IMR-90 (cell line): ENCODE measurements at regions not wholly inside any gene's neighbourhood (a gene's known extent, or its start where the extent isn't known, plus 50 kb on each side); places are given as distances from the start of the nearest gene placed in this dataset.

ENCODE experiments used
- ATAC-seq: fragments of 200-7000 bp; cut with Tn5 transposase; 2 replicates; pipeline ENCODE4 v1.9.1; 2020; ENCODE audit warnings: low read depth, mild to moderate bottlenecking, moderate library complexity
- BruUV-seq: library from RNA; stranded (reverse); fragments of 400-500 nt; replicated peaks from 2 replicates; lab custom pipeline; 2021; lab: Mats Ljungman, UMichigan
- CTCF ChIA-PET: fragments of 300-600 bp; formaldehyde crosslinking; extraction: SDS; loops from one replicate; lab custom pipeline; 2021; ENCODE audit warnings: antibody characterized with exemption; lab: Yijun Ruan, JAX
- POLR2A ChIA-PET: fragments of 300-600 bp; sonication (Branson Sonifier 250); formaldehyde crosslinking; loops from one replicate; lab custom pipeline; 2022; ENCODE audit warnings: antibody characterized with exemption; ENCODE audit not compliant: unreplicated experiment; lab: Charles Lee
- DNase-seq: peaks from one replicate; pipeline ENCODE4 v3.0.0; 2013
- H2AFZ ChIP-seq: replicated peaks from 2 replicates; pipeline ENCODE3; 2013; ENCODE audit warnings: low read length, mild to moderate bottlenecking; ENCODE audit not compliant: poor library complexity
- H2AK5ac ChIP-seq: 2 replicates; pipeline ENCODE4 v1.6.1; 2013; ENCODE audit warnings: low read depth, low read length, inconsistent platforms
- H2AK9ac ChIP-seq: replicated peaks from 2 replicates; pipeline ENCODE3; 2013; ENCODE audit warnings: mild to moderate bottlenecking, low read depth, low read length, moderate library complexity; ENCODE audit not compliant: poor library complexity
- H2BK120ac ChIP-seq: 2 replicates; pipeline ENCODE4 v1.6.1; 2013; ENCODE audit warnings: low read depth, low read length, inconsistent platforms
- H2BK15ac ChIP-seq: 3 replicates; pipeline ENCODE4 v1.6.1; 2013; ENCODE audit warnings: low read depth, low read length, inconsistent platforms
- H2BK20ac ChIP-seq: 2 replicates; pipeline ENCODE4 v1.6.1; 2013; ENCODE audit warnings: low read depth, mild to moderate bottlenecking, inconsistent platforms, low read length, moderate library complexity
- H2BK5ac ChIP-seq: 2 replicates; pipeline ENCODE4 v1.6.1; 2013; ENCODE audit warnings: mild to moderate bottlenecking, low read depth, low read length, inconsistent platforms; ENCODE audit not compliant: poor library complexity, severe bottlenecking
- H3K14ac ChIP-seq: replicated peaks from 2 replicates; pipeline ENCODE4 v1.6.1; 2013; ENCODE audit warnings: low read depth, low read length, inconsistent platforms
- H3K18ac ChIP-seq: 2 replicates; pipeline ENCODE4 v1.6.1; 2013; ENCODE audit warnings: low read depth, low read length, control low read depth
- H3K23ac ChIP-seq: 2 replicates; pipeline ENCODE4 v1.6.1; 2013; ENCODE audit warnings: low read depth, low read length, inconsistent platforms
- H3K27ac ChIP-seq: 2 replicates; pipeline ENCODE4 v1.5.1; 2013; ENCODE audit warnings: mild to moderate bottlenecking, control low read depth, low read length; ENCODE audit not compliant: insufficient read depth
- H3K27me3 ChIP-seq: 2 replicates; pipeline ENCODE4 v1.6.1; 2013; ENCODE audit warnings: low read length; ENCODE audit not compliant: control insufficient read depth, insufficient read depth
- H3K36me3 ChIP-seq: 2 replicates; pipeline ENCODE4 v1.6.1; 2013; ENCODE audit warnings: low read length, mixed read lengths; ENCODE audit not compliant: control insufficient read depth, insufficient read depth
- H3K4ac ChIP-seq: 2 replicates; pipeline ENCODE4 v1.6.1; 2013; ENCODE audit warnings: low read depth, low read length, inconsistent platforms
- H3K4me1 ChIP-seq: 2 replicates; pipeline ENCODE4 v1.6.1; 2013; ENCODE audit warnings: low read length, mixed read lengths; ENCODE audit not compliant: control insufficient read depth, insufficient read depth
- H3K4me2 ChIP-seq: 2 replicates; pipeline ENCODE4 v1.6.1; 2013; ENCODE audit warnings: low read depth, mild to moderate bottlenecking, control low read depth, low read length, moderate library complexity
- H3K4me3 ChIP-seq: 2 replicates; pipeline ENCODE4 v1.5.1; 2013; ENCODE audit warnings: low read depth, mild to moderate bottlenecking, control low read depth, low read length, moderate library complexity; ENCODE audit not compliant: insufficient read depth
- H3K56ac ChIP-seq: 2 replicates; pipeline ENCODE4 v1.6.1; 2013; ENCODE audit warnings: low read length, inconsistent platforms; ENCODE audit not compliant: insufficient read depth; ENCODE audit errors: extremely low read depth
- H3K79me1 ChIP-seq, 2 experiments: 2 replicates each; pipeline ENCODE4 v1.6.1; 2013; ENCODE audit warnings: low read length in 2 of 2, inconsistent platforms in 1 of 2, low read depth in 1 of 2
- H3K9ac ChIP-seq: 2 replicates; pipeline ENCODE4 v1.6.1; 2013; ENCODE audit warnings: low read depth, low read length, control low read depth
- H3K9me1 ChIP-seq: 2 replicates; pipeline ENCODE4 v1.6.1; 2013; ENCODE audit warnings: low read length, inconsistent platforms; ENCODE audit not compliant: insufficient read depth
- H3K9me3 ChIP-seq: 2 replicates; pipeline ENCODE4 v1.6.1; 2013; ENCODE audit warnings: low read length; ENCODE audit not compliant: control insufficient read depth, insufficient read depth
- H4K20me1 ChIP-seq: 2 replicates; pipeline ENCODE4 v1.6.1; 2013; ENCODE audit warnings: low read length, inconsistent platforms; ENCODE audit not compliant: insufficient read depth
- H4K5ac ChIP-seq: 2 replicates; pipeline ENCODE4 v1.6.1; 2013; ENCODE audit warnings: mild to moderate bottlenecking, low read depth, low read length, control low read depth
- H4K8ac ChIP-seq, 2 experiments: 2 replicates each; pipeline ENCODE4 v1.6.1; 2013; ENCODE audit warnings: low read depth in 2 of 2, low read length in 2 of 2, control low read depth in 1 of 2, inconsistent platforms in 1 of 2
- H4K91ac ChIP-seq: 2 replicates; pipeline ENCODE4 v1.6.1; 2013; ENCODE audit warnings: low read depth, low read length, inconsistent platforms; ENCODE audit not compliant: insufficient read depth
- BHLHE40 ChIP-seq: fragments of 150-350 bp; IDR thresholded peaks from 2 replicates; pipeline ENCODE4 v1.6.1; 2016; ENCODE audit warnings: mild to moderate bottlenecking, low read depth, low read length
- CEBPB ChIP-seq: IDR thresholded peaks from 2 replicates; pipeline ENCODE4 v1.6.1; 2012; ENCODE audit warnings: low read depth, low read length, improper control_type of control experiment
- CHD1 ChIP-seq: IDR thresholded peaks from 2 replicates; pipeline ENCODE4 v1.6.1; 2012; ENCODE audit warnings: low read depth, low read length, improper control_type of control experiment
- CTCF ChIP-seq: conservative IDR thresholded peaks from 2 replicates; pipeline ENCODE4 v1.5.1; 2012; ENCODE audit warnings: mild to moderate bottlenecking, low read depth, low read length, improper control_type of control experiment
- FOS ChIP-seq: fragments of 150-350 bp; IDR thresholded peaks from 2 replicates; pipeline ENCODE4 v1.6.1; 2016; ENCODE audit warnings: low read depth, low read length
- MAFK ChIP-seq: IDR thresholded peaks from 2 replicates; pipeline ENCODE4 v1.6.1; 2012; ENCODE audit warnings: low read depth, low read length, improper control_type of control experiment
- MAZ ChIP-seq: IDR thresholded peaks from 2 replicates; pipeline ENCODE4 v1.6.1; 2012; ENCODE audit warnings: low read depth, mild to moderate bottlenecking, low read length, improper control_type of control experiment, moderate library complexity, borderline replicate concordance
- MXI1 ChIP-seq: IDR thresholded peaks from 2 replicates; pipeline ENCODE4 v1.6.1; 2012; ENCODE audit warnings: low read depth, mild to moderate bottlenecking, low read length, moderate library complexity, borderline replicate concordance
- NFE2L2 ChIP-seq: fragments of 150-350 bp; IDR thresholded peaks from 2 replicates; pipeline ENCODE4 v1.6.1; 2016; ENCODE audit warnings: low read depth, mild to moderate bottlenecking, low read length
- POLR2A ChIP-seq: IDR thresholded peaks from 2 replicates; pipeline ENCODE4 v1.6.1; 2012; ENCODE audit warnings: mild to moderate bottlenecking, low read depth, low read length
- RAD21 ChIP-seq: IDR thresholded peaks from 2 replicates; pipeline ENCODE4 v1.6.1; 2012; ENCODE audit warnings: low read length, improper control_type of control experiment
- RCOR1 ChIP-seq: IDR thresholded peaks from 2 replicates; pipeline ENCODE4 v1.6.1; 2012; ENCODE audit warnings: mild to moderate bottlenecking, low read length, improper control_type of control experiment; ENCODE audit not compliant: insufficient replicate concordance
- RFX5 ChIP-seq: IDR thresholded peaks from 2 replicates; pipeline ENCODE4 v1.8.0; 2012; ENCODE audit warnings: low read depth, mild to moderate bottlenecking, low read length, moderate library complexity
- SMC3 ChIP-seq: fragments of 150-350 bp; IDR thresholded peaks from 2 replicates; pipeline ENCODE4 v1.6.1; 2016; ENCODE audit warnings: low read depth, mild to moderate bottlenecking, antibody characterized with exemption, low read length, moderate library complexity
- USF2 ChIP-seq: fragments of 150-350 bp; IDR thresholded peaks from 2 replicates; pipeline ENCODE4 v1.6.1; 2017; ENCODE audit warnings: mild to moderate bottlenecking, antibody characterized with exemption, low read length, low read depth
- dilution Hi-C: fragments of 300-500 bp; cut with HindIII; formaldehyde crosslinking; loops from one replicate; pipeline ENCODE4 v1.14.3; 2018; ENCODE audit warnings: low sequenced_read_pairs; ENCODE audit not compliant: unreplicated experiment
- in situ Hi-C: fragments of 300-500 bp; cut with MboI; formaldehyde crosslinking; loops from 3 replicates; pipeline ENCODE4 v1.14.3; 2019; ENCODE audit warnings: low sequenced_read_pairs, inconsistent platforms, mixed read lengths
- intact Hi-C: fragments of 100-400 bp; cut with micrococcal nuclease; formaldehyde crosslinking; loops from 2 replicates; pipeline ENCODE4 v1.10.0; 2022

- no peaks in the 10 kb centered on the region for H3K4me1 ChIP-seq
- no peak overlapping the region for H4K91ac ChIP-seq
- no peak overlapping the region for H3K4ac ChIP-seq
- H4K20me1 ChIP-seq: no peaks in the 10 kb centered on the region
- H3K4me3 ChIP-seq: no peak overlapping the region
- H2BK5ac ChIP-seq: no peak overlapping the region
- no peak overlapping the region for H3K4me2 ChIP-seq
- no peak overlapping the region for H3K56ac ChIP-seq
- intact Hi-C loops (no loop called here), in situ Hi-C loops (loop anchor here (25.0 kb wide), 1 partner anchor 1044 kb away; no protein-coding TSS in a partner anchor), dilution Hi-C loops (no loop called here)
- H2AFZ ChIP-seq: no peak overlapping the region
- H3K79me1 ChIP-seq: no peaks in the 10 kb centered on the region
- DNase-seq (no peak), ATAC-seq (no peak)
- H3K9ac ChIP-seq: no peak overlapping the region
- no peak overlapping the region for H2BK15ac ChIP-seq
- no peak overlapping the region for H2BK20ac ChIP-seq
- H3K18ac ChIP-seq: no peak overlapping the region
- ChIA-PET POLR2A (no interaction called here), CTCF (no interaction called here)
- H3K9me1 ChIP-seq: no peaks in the 10 kb centered on the region
- H3K36me3 ChIP-seq: no peaks in the 10 kb centered on the region
- H4K5ac ChIP-seq: no peak overlapping the region
- no peak overlapping the region for H3K27ac ChIP-seq
- no peaks in the 10 kb centered on the region for H3K9me3 ChIP-seq
- H3K23ac ChIP-seq: no peak overlapping the region
- H2AK9ac ChIP-seq: no peak overlapping the region
- H4K8ac ChIP-seq: no peak overlapping the region
- BruUV-seq: no TSS peak
- no peaks in the 10 kb centered on the region for H3K27me3 ChIP-seq
- TF ChIP-seq MAZ (no peak), CEBPB (no peak), USF2 (no peak), FOS (no peak), CTCF (no peak), MXI1 (no peak), SMC3 (no peak), MAFK (no peak), POLR2A (no peak), BHLHE40 (no peak), NFE2L2 (no peak), CHD1 (no peak), RAD21 (no peak), RFX5 (no peak), RCOR1 (no peak)
- no peak overlapping the region for H3K14ac ChIP-seq
- no peak overlapping the region for H2AK5ac ChIP-seq
- H2BK120ac ChIP-seq: no peak overlapping the region
Measured at GRCh38 chr7:41793556-41793955, 90.7 kb upstream of the INHBA start.
